SK-N-MC (cell line): ENCODE measurements at regions not wholly inside any gene's neighbourhood (a gene's known extent, or its start where the extent isn't known, plus 50 kb on each side); places are given as distances from the start of the nearest gene placed in this dataset.

Experiments used
- EZH2 ChIP-seq: fragments of 200-600 bp; sonication (generic); IDR thresholded peaks from one replicate; pipeline ENCODE4 v1.6.1; 2017; ENCODE audit warnings: antibody characterized with exemption
- FOXP2 ChIP-seq: optimal IDR thresholded peaks from 2 replicates; pipeline ENCODE3; 2011; ENCODE audit warnings: mild to moderate bottlenecking, moderate library complexity; ENCODE audit not compliant: insufficient read depth; ENCODE audit errors: extremely low read length, control extremely low read depth
- POLR2AphosphoS5 ChIP-seq: IDR thresholded peaks from 2 replicates; pipeline ENCODE4 v1.6.1; 2012; ENCODE audit warnings: mild to moderate bottlenecking, low read depth, low read length, borderline replicate concordance

- TF ChIP-seq POLR2AphosphoS5 (no peak), EZH2 (no peak), FOXP2 (no peak)
Measured at GRCh38 chr15:60134609-60135008, 130.5 kb downstream of the FOXB1 start.
